Right lobe of liver (tissue), 4 donors: ENCODE measurements at regions not wholly inside any gene's neighbourhood (a gene's known extent, or its start where the extent isn't known, plus 50 kb on each side); places are given as distances from the start of the nearest gene placed in this dataset.

Source experiments
- POLR2A ChIP-seq: fragments of 450-650 bp; IDR thresholded peaks from one replicate; pipeline ENCODE4 v1.6.1; 2017; ENCODE audit warnings: antibody characterized with exemption, mild to moderate bottlenecking
- TF ChIP-seq, protein P1 (sequence below), 4 donors: fragments of 200-600 bp in 3 of 4; fragments of 450-650 bp in 1 of 4; IDR thresholded peaks; one replicate each; pipeline versions ENCODE4 v1.5.1 to v1.8.0; 2016 to 2022; ENCODE audit warnings: antibody characterized with exemption in 4 of 4, mild to moderate bottlenecking in 2 of 4
- donor health status: DM: no; HTN: no; CAD: no.
- donor health status: DM: no; HTN: no; CAD: no.
- donor health status: DM: no; HTN: yes; CAD: no.

DNA sequence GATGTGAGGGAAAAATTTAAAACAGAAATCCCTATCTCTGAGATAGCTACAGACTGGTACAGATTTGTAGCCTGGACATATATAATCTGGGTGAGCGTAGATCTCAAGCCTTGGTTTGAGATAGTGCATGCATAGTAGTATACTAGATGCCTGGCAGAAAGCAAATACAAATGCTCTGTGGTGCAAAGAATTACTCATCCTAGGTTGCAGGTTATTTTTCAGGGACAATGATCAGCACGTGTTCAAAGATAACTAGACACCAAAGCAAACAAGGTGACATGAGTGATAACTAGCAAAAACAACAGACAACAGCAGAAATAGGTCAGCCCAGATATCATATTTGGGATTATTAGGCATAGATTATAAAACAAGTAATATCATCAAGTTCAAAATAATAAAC is 292.5 kb downstream of the HLX start:
- TF ChIP-seq, protein P1, sequence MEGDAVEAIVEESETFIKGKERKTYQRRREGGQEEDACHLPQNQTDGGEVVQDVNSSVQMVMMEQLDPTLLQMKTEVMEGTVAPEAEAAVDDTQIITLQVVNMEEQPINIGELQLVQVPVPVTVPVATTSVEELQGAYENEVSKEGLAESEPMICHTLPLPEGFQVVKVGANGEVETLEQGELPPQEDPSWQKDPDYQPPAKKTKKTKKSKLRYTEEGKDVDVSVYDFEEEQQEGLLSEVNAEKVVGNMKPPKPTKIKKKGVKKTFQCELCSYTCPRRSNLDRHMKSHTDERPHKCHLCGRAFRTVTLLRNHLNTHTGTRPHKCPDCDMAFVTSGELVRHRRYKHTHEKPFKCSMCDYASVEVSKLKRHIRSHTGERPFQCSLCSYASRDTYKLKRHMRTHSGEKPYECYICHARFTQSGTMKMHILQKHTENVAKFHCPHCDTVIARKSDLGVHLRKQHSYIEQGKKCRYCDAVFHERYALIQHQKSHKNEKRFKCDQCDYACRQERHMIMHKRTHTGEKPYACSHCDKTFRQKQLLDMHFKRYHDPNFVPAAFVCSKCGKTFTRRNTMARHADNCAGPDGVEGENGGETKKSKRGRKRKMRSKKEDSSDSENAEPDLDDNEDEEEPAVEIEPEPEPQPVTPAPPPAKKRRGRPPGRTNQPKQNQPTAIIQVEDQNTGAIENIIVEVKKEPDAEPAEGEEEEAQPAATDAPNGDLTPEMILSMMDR (IDR thresholded peaks at IDR 0.05), result no peak
- no peak for TF ChIP-seq POLR2A
